ENCODE measurements at regions not wholly inside any gene's neighbourhood (a gene's known extent, or its start where the extent isn't known, plus 50 kb on each side); places are given as distances from the start of the nearest gene placed in this dataset.

DNA sequence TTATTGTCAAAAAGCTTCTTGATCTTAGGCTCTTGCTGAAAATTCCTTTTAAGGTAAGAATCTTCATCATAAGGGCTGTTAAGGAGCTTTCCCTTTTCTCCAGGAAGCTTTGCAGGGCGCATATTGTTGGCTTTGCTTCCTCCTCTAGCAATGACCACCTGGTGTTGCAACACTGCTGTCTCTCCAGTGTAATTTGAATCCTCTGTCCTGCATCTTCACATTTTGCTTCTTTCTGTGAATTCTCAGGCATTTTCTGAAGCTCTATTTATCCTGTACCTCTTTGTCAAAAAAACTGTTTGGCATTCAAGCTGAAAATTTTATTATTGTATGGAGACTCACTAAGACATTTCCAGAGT is 533.1 kb upstream of the CHAC2 start:
- Histone ChIP-seq H3K27ac (no peak overlapping the region), H3K4me1 (no peaks in the 10 kb centered on the region), H3K9me3 (no peaks in the 10 kb centered on the region), H3K4me3 (no peak overlapping the region), H3K36me3 (no peaks in the 10 kb centered on the region), H3K27me3 (ENCODE audit: low read depth) (no peaks in the 10 kb centered on the region)
- no peak for ATAC-seq
- intact Hi-C loops (cut with DNase I), result no loop called here
- TF ChIP-seq, protein P1, sequence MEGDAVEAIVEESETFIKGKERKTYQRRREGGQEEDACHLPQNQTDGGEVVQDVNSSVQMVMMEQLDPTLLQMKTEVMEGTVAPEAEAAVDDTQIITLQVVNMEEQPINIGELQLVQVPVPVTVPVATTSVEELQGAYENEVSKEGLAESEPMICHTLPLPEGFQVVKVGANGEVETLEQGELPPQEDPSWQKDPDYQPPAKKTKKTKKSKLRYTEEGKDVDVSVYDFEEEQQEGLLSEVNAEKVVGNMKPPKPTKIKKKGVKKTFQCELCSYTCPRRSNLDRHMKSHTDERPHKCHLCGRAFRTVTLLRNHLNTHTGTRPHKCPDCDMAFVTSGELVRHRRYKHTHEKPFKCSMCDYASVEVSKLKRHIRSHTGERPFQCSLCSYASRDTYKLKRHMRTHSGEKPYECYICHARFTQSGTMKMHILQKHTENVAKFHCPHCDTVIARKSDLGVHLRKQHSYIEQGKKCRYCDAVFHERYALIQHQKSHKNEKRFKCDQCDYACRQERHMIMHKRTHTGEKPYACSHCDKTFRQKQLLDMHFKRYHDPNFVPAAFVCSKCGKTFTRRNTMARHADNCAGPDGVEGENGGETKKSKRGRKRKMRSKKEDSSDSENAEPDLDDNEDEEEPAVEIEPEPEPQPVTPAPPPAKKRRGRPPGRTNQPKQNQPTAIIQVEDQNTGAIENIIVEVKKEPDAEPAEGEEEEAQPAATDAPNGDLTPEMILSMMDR (IDR thresholded peaks at IDR 0.05), result no peak
- no peak for DNase-seq

DNA sequence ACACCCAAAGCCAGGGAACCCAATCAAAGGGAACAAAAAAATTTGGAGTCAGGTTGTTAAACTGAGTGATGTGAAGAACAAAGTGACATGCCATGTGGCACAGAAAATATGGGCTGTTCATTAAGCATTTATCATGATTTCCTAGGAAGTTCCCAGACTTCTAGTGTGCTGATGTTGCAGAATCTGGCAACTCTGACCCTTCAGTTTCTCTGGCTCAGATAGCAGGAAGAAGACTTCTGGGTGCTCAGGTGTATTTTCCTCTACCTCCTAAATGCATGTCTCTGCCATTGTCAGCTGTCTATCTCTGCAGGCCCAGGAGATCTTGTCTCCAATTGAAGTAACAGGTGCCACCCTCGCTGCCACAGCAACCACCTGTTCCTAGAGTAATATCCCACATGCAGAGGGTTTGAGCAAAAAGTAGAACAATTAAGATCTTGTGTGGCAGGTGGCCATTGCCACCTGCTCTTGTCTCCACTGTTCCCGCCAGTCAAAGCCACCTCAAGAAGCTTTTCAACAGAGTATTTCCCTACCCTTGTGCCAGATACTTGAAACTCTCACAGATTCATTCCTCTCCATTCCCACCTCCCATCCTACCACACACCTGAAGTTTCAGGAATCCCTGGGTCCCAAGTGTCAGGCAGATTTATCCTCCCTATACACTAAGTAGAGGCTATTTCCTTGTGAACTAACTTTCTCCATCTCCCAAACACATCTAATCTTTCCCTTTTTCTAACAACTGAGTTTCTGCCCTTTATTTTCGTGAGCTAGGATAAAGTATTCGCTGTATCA is 533.7 kb upstream of the CHAC2 start:
- Histone ChIP-seq H3K9me3 (no peaks in the 10 kb centered on the region), H3K4me3 (no peak overlapping the region), H3K36me3 (no peaks in the 10 kb centered on the region), H3K27me3 (ENCODE audit: low read depth) (no peaks in the 10 kb centered on the region), H3K27ac (no peak overlapping the region), H3K4me1 (no peaks in the 10 kb centered on the region)
- intact Hi-C loops (cut with DNase I), result no loop called here
- TF ChIP-seq, protein P1 (IDR thresholded peaks at IDR 0.05), result no peak
- DNase-seq (no peak), ATAC-seq (no peak)

DNA sequence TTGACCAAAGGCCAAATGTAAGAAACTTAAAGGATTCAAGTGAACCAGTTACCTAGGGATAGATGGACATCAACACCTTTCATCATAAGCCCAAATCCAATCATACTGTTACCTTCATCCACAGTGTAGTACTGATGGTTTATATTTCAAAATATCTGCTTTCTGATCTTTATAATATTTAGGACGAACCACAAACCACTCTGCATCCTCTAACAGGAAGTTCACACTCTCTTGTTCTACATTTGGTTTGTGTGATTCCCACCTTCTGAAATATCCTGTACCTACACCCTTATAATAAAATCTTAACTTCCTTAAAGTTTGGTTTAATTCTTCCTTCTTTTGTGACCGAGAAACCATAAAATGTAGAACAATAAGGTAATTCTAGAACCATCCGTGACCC is 535.7 kb upstream of the CHAC2 start:
- H3K4me3 ChIP-seq, result no peak overlapping the region
- H3K27ac ChIP-seq, result no peak overlapping the region
- H3K27me3 ChIP-seq (ENCODE audit: low read depth), result no peaks in the 10 kb centered on the region
- DNase-seq, result no peak
- ATAC-seq, result no peak
- no peaks in the 10 kb centered on the region for H3K4me1 ChIP-seq
- intact Hi-C loops (cut with DNase I), result no loop called here
- TF ChIP-seq, protein P1 (IDR thresholded peaks at IDR 0.05), result no peak
- H3K9me3 ChIP-seq, result no peaks in the 10 kb centered on the region
- no peaks in the 10 kb centered on the region for H3K36me3 ChIP-seq

DNA sequence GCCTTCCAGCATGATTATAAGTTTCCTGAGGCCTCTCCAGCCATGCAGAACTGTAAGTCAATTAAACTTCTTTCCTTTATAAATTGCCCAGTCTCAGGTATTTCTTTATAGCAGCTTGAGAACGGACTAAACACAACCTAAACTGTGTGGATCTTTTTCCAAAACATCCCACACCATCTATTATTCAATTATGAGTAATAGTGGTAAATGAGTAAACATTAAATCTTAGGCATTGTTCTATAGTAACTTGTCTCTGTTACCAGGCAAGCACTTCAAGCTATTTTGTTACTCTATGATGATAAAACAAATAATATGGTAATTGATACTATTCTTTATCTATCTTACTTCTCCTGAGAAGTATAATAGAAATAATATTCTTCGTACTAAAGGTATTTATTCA is 536.9 kb upstream of the CHAC2 start:
- intact Hi-C loops (cut with DNase I), result no loop called here
- Histone ChIP-seq H3K27ac (no peak overlapping the region), H3K9me3 (no peaks in the 10 kb centered on the region), H3K4me1 (no peaks in the 10 kb centered on the region), H3K36me3 (no peaks in the 10 kb centered on the region), H3K4me3 (no peak overlapping the region), H3K27me3 (ENCODE audit: low read depth) (no peaks in the 10 kb centered on the region)
- TF ChIP-seq, protein P1 (IDR thresholded peaks at IDR 0.05), result no peak
- ATAC-seq, result no peak
- no peak for DNase-seq

DNA sequence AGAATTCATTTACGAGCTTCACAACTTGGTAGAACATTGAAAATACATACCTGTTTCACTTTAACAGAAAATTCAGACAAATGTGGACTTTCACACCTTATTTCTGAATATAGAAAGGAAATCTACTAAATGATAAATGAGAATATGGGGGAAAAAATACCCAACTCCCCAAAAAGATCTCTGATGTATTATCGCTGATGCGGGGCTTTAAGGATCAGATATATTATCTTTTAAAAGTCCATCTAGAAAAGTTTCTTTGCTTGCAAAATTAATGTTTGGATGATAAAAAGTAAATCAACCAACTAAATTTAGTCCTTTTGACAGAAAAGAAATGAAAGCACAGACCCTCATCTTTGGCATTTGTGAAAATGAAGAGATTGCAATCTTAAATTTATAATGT is 540.1 kb upstream of the CHAC2 start:
- Histone ChIP-seq H3K27ac (no peak overlapping the region), H3K9me3 (no peaks in the 10 kb centered on the region), H3K4me1 (no peaks in the 10 kb centered on the region), H3K36me3 (no peaks in the 10 kb centered on the region), H3K27me3 (ENCODE audit: low read depth) (no peaks in the 10 kb centered on the region), H3K4me3 (no peak overlapping the region)
- ATAC-seq (no peak), DNase-seq (no peak)
- TF ChIP-seq, protein P1 (IDR thresholded peaks at IDR 0.05), result no peak
- intact Hi-C loops (cut with DNase I), result no loop called here
